ENCODE measurements at regions not wholly inside any gene's neighbourhood (a gene's known extent, or its start where the extent isn't known, plus 50 kb on each side); places are given as distances from the start of the nearest gene placed in this dataset.

- ATAC-seq = no peak
Measured at GRCh38 chr18:43213816-43214215, 63.5 kb downstream of the SYT4 start.

DNA sequence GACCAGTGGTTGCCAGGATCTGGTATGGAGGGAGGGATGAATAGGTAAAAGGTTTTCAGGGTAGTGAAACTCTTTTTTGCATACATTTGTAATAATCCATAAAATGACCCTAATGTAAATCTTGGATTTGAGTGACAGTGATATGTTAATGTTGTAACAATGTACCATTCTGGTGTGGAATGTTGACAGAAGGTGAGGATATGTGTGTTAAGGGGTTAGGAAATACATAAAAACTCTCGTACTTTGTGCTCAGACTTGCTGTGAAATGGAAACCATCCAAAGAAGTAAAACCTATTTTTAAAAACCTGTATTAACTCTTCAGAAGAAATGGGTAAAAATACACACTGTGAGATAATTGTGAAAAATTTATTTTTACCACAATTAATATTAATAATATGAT lies 66.2 kb downstream of the SYT4 start:
- DNase-seq (ENCODE audit: low spot score) (no peak), ATAC-seq (peak; percentile 62)

More at GRCh38 chr18:43213816-43214215, 63.5 kb downstream of the SYT4 start:
- DNase-seq (ENCODE audit: low spot score) = no peak

DNA sequence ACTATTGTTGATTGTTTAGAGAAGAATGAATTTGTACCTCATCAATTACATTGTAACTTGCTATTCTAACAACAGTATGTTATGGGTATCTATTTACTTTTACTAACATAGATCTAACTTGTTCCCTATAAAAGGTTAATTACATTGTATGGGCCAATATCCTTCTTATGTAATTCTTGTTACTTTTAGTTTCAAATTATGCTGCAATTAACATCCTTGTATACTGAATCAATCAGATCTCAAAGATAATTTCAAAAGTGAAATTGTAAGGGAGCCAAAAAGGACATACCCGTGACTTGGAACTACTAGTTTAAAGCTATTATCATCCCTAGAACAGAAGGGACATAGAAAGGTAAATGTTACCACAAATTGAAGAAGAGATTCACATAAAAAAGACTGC lies 79.9 kb upstream of the RIT2 start:
- DNase-seq (ENCODE audit: low spot score) = no peak
- ATAC-seq = no peak

DNA sequence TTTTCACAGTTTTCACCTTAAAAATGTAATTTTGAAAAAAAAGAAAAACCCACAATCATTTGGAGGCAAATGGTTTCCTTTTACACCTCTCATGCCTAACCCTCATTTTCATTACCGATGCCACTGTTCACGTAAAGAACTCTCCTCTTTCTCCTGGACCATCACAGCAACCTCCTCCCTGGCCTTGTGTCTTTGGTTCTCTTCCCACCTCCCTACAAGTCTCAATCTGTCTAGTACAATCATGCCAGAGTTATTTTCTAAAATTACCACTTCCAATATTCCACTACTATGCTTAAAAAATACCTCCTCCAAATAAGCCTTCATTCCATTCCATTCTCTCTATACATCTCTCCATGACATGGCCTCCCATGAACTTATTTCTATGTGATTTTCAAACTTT lies 77.9 kb upstream of the RIT2 start:
- DNase-seq (ENCODE audit: low spot score) (no peak), ATAC-seq (no peak)

DNA sequence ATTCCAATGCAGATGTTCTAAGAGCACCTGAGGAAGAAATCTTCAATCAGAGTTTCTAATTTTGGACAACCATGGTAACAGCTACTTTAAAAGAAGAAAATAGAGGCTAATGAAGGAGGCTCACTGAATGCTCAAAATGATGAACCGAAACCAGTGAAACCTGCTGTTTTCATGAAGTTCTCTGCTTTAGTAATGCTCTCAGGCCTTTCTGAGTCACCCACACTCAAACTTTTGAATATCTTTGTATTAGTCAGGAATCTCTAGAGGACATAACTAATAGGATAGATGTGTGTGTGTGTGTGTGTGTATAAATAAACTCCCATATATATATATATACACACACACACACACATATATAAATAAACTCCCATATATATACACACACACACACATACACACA lies 76.9 kb upstream of the RIT2 start:
- ATAC-seq (no peak), DNase-seq (ENCODE audit: low spot score) (no peak)

GRCh38 chr18:43181711-43182110 lies 66.2 kb upstream of the RIT2 start:
- DNase-seq (ENCODE audit: low spot score) (no peak), ATAC-seq (no peak)

DNA sequence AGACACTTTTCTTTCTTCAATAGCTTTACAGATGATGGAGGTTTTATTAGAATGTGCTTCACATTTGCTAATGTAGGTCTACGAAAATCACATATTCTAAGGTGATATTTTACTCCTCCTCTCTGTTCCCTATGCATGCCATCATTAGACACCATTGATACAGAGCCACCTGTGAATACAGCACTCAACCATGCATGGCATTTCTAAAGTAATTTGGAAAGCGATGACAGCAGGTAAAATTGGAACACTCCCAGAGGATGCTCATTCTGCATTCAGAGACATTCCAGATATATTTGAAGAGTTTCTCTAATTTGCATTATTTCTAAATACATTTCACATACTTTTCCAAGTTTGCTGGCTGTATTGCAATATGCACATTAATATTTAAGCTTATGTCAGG lies 65.3 kb upstream of the RIT2 start:
- DNase-seq (ENCODE audit: low spot score) (no peak), ATAC-seq (no peak)

GRCh38 chr18:43175257-43175656 lies 59.8 kb upstream of the RIT2 start:
- DNase-seq (ENCODE audit: low spot score) (no peak), ATAC-seq (no peak)

GRCh38 chr18:43170586-43170985 lies 55.1 kb upstream of the RIT2 start:
- ATAC-seq (no peak), DNase-seq (ENCODE audit: low spot score) (no peak)
